CD4-positive, alpha-beta T cell treated with Interleukin-17A for 4 hours (primary cell): ENCODE measurements at regions not wholly inside any gene's neighbourhood (a gene's known extent, or its start where the extent isn't known, plus 50 kb on each side); places are given as distances from the start of the nearest gene placed in this dataset.

Experiments
- DNase-seq: peaks from one replicate; pipeline ENCODE4 v3.0.0-alpha.2; 2020; ENCODE audit warnings: mixed read lengths

DNA sequence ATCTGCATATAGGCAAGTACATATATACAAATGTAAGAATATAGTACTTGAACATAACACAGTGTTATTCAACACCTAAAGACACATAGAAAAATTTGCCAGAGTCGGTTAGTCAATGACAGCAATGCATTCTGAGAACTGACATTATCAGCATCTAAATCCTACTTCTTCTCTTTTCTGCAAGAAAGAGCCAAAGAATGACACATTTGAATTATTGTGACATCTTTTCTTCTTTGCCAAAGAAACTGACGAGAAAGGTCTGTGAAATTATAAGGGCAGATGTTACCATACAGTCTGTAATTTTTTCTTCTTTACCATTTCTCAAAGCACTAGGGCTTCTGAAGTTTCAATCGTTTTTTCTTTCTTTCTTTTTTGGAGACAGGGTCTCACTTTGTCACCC is 350.9 kb upstream of the NBEA start:
- no peak for DNase-seq

DNA sequence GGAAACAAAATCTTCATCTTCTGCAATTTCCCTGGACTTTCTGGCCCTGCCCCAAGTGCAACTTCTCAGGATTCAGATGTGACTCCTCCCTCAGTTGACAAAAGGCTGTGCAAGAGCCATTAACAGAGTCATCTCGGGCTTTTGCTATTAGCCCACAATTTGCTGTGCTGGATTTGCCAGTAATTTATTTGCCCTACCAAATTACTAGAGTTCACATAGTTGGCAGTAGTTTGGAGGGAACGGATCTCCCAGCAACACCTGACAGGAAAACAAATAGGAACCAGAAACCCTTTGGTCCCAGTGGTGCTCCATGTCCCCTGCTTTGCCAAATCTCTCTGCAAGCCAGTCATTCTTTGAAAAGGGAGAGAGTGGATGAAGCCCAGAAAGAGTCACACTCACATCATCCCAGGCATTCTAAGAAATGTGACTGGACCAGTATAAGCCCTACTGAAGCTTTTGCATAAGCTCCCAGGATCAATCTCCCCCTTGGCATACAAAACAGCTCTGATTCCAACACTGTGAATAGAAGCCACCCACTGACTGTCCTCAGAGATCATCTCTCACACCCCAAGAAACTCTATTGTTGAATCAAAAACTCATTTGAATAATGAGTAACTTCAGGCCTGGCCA is 350.1 kb upstream of the NBEA start:
- DNase-seq: no peak

DNA sequence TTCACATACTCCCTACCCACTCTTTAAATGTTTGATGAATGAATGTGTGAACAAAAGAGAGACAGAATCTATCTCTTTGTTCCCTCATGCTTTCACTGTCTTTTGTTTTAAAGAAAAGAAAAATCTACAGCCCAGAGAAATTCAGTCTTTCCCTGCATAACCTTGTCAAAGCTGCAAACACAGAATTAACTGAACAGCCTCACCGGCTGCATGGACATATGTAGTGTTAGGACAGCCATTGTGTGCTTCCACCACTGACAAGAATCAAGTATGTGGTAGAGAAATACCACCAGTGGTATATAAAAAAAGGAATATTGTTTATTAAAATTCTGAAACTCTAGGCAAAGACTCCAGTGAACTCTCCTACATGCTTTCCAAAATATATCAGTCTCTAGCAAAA is 348.4 kb upstream of the NBEA start:
- no peak for DNase-seq

DNA sequence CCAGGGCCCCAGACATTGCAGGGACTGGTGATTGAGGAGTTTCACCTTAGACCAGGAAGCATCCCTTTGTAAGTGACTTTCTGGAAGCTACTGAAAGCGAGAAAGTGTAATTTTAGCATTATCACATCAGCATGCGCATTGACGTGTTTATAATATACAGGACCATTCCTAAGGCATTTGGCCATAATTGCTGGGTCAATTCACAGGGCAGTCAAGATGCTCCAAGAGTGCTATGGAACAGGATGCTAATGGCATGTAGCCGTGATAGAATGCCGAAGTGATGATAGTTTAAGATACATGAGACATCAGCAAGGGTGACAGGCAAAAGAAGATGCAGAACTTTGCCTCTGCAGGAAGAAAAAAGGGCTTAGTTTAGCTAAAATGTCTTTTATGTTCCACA is 347.6 kb upstream of the NBEA start:
- DNase-seq: no peak

DNA sequence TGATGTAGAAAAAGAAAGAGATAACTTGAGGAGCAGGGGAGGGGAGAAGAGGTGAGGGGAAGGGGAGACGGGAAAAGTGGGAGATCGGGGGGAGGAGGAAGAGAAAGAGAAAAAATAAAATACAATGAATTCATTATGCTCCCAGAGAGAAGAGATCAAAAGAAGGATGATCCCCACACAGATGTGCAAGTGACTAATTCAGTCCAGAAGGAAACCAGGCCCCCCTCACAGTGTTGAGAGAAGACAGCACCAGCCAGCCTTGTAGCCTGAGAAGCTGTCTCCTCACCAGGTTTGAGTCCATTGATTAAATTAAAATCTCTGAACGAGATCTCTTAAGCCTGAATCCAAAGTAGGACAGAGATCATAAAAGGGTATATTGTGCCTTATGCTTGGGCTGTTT is 333.7 kb upstream of the NBEA start:
- no peak for DNase-seq

DNA sequence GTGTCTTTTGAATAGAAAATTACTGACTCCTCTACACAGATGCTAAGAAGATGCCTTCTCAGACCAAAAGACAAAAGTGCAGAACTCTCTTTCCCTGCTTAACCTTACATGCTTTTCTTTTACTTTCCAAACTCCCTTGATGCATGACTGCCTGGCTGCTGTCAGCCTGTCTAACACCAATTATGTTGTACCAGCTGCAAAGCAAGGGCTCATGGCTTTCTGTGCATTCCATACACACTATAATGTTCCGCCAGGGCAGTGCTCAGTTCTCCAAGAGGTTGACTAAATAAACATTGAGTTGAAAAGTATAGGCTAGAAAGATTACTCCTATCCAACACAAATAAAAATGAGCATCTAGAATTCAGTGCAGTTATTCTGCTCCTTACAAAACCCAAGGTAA is 330.4 kb upstream of the NBEA start:
- DNase-seq: no peak

DNA sequence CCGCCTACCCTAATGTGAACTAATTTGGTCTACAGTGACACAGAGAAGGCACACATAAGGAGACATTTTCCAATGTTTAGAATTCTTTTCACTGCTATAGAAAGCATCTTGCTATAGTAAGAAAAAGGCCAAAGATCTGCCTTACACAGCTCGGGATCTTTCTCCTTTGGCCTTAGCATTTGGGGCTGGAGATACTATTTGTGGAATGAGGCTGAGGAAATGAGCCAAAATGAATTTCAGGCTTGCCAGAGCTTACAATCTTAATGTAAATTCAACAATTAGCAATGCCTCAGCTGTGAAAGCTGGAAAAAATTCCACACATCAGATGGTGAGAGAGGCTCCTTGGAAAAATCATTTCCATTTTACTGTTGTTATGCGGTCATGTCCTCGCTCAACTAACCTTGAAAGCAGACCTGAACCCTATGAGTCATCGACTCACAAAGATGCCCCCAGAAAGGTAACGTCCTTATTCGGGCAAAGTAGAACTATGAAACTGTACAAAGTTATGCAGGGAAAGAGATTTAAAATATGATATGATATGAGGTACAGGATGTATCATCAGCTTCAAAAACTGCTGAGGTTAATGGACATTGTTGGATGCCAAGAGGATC is 324.5 kb upstream of the NBEA start:
- DNase-seq: no peak

DNA sequence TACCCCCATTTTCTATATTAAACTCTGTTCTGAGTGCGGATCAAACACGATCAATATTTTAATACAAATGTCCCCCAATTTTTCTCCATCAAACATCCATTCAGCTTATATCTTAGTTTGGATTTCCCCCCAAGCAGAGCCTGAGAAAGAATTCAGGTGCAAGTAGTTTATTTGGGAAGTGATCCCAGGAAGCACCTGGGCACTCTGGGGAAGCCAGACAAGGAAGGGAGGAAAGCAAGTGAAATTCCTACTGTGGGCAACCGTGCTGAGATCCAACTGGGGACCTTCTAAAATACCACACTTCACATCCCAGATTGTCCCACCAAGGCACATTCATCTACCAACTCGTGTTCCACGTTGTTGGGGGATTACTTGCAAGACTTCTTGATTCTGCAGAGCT is 323.4 kb upstream of the NBEA start:
- DNase-seq: no peak

DNA sequence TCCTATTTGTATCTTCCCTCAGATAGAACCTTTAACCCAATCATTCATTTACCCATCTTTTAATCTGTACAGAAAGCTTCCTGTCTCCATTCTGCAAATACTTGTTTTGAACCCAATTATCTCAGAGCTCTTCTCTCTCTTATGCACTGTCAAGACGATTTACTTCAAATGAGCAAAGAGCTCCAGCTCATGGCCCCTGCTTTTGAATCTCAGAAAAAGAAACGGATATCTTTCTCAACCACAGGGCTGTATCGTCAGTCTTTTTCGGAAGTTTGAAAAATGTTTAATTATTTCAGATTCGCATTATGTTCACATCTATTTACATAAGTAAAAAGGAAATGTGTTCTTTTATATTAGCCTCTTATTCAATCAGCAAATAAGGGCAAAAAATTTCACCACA is 322.7 kb upstream of the NBEA start:
- no peak for DNase-seq

DNA sequence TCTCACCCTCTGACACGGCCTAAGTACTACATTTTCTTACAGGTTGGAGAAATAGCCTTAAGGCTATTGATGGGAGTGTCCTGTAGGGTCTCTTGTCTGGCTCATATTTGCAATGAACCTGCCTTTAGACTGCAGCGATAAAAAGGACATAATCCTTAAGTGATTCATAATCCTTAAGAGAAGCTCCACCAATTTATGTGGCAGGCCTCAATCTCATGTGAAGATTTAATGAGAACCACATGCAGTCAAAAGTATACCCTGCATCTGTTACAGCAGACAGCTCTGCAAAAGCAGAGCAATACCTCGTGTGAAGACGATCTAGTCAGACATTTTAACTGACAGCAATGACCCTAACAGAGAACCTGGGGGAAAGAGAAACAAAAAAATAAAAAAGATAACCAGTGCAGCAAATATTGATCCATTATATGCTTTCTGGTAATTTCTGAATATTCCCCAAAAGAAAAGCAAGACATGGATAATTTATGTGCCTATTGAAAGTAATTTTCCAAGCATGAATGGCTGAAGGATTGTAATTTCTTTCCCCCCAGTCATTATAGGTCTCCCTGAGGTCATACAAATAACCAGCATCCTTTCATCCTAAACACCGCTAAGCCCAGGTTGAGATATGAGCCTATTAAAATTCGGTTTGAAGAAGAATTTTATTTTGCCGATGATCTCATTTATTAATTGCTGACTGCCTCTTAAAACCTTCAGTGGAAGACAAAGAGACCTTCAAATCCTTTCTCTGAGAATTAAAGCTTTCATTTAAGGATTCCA is 321.8 kb upstream of the NBEA start:
- DNase-seq: no peak

DNA sequence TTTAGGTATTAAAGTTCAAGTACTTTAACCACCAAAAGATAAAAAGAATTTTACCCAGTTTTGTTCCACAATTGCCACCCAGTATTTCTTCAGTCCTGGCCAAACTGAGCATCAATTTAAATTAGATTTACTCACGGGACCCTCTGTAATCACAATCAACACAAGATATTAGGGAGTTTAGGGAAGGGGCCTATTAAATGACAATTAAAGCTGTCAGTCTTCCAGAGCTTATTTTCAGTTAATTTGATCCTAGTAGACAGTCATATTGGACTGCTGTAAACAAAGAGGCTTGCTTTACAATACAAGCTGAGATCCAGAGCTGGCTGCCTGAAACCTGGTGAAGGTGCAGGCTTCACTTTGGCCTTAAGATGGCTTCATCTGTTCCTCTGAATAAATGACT is 321.2 kb upstream of the NBEA start:
- no peak for DNase-seq

DNA sequence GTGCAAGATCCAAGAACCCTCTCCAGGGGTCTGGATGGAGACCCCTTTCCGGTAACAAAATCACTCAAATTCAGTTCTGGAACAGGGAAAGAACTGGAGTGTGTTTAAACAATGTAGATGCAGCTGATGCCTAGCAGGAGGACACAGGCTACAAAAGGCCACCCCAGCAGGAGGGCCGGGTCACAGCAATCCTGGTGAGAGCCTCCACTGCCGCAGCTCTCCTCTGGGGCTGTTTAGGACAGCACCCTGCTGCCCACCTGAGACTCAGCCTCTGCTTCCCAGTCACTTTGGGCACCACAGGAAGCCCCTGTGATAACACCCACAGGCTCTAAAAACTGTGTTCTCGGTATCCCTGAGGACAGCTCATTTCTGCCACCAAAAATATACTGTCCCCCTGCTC is 318.7 kb upstream of the NBEA start:
- no peak for DNase-seq

DNA sequence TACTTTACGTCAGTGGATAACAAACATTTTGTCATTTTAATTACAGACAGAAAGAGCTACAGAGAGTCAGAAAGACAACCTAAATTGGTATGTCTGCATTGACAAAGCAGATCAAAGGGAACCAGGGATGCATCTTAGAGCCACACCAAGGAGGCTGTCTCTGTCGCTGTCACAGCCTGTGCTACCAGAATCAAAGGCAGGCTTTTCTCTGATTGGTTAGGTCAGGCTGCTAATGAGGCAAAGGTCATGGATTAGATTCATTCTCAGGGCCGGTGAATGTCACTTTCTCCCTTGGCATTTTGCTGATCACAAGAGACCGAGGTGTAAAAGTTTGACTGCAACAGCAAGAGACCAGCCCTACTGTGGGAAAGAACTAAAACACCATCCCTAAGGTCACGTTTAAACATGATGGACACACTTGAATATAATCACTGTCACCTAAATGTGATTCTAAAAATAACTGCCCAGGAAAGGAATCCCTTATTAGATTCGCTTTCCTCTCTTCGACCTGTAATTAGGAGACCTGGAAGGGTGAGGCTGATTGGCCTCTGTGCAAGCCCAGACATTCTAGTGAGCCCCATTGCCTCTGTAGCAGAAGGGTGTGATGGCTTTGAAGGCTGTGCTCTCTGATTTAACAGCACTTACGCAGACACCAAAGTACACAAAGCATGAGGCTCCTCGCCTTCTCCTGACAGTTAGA is 314.4 kb upstream of the NBEA start:
- no peak for DNase-seq

DNA sequence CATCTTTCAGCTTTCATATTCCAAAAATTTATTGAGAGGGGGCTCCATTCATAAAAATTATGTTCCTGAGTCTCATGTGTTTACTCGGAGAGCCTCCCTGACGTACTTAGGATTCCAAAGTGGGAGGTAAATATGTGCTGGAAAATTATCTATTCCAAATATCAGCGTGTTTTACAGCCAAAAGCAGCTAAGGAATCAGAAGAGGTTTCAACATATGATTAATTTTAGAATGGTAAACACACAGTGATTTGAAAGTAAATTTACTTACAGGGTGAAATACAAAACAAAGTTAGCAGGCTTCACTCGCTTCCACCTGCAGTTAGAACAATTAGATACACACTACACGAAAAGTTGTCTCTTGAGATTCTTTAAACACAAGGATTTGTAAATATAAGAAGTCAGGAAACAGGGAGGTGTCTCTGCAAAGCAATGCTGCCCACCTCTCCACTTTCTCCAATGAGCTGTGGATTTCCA is 313.8 kb upstream of the NBEA start:
- no peak for DNase-seq

DNA sequence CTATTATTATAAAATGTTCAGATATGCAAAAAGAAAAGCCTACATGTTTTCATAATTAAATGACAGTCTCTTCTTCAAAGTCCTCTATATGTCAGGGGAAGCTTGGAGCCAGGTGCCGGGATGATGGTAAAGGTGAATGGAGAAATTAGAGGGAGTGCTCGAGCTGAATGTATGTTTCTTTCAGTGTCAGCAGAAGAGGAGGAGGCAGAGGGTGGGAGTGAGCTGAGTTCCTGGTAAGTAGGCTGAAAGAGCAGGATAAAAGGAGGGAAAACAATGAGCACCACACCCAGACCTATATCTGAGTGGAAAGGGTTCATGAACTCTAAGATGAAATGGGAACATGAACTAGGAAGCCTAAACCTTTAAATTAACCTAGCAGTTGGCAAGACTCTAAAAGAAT is 307.6 kb upstream of the NBEA start:
- DNase-seq: no peak

DNA sequence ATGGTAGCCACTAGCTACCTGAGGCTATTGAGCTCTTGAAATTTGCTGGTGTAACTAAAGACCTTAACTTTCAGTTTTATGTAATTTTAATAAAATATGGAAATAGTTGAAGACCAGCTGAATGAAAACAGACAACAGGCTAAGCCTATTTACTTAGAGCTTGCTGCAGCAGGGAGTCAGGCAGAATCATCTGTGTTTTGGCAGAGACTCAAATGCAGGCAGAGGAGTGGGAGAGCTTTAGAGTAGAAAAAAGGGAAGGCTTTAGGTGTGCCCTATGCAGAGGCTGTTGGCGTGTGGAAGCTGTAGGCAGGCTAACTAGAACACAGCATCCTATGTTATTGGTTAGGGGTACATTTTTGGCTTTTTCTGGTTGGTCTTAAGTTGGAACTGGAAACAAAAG is 304.9 kb upstream of the NBEA start:
- no peak for DNase-seq

DNA sequence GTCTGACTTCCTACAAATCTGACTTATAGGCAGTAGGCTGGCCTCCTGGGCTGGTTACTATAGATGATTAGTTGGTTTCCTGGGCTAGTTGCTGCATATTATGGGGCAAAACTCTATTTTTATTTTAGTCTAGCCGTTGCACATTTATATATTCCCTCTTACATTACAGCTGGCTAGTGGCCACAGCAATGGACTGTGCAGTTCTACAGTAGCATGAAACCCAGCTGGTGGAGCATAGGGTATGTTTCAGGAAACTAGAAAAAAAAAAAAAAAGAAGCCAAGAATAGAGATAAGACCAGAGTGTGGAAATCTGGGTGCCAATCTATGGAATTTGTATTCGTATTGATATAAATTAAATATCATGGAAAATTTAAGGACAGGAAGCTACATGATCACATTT is 304.4 kb upstream of the NBEA start:
- DNase-seq: no peak

DNA sequence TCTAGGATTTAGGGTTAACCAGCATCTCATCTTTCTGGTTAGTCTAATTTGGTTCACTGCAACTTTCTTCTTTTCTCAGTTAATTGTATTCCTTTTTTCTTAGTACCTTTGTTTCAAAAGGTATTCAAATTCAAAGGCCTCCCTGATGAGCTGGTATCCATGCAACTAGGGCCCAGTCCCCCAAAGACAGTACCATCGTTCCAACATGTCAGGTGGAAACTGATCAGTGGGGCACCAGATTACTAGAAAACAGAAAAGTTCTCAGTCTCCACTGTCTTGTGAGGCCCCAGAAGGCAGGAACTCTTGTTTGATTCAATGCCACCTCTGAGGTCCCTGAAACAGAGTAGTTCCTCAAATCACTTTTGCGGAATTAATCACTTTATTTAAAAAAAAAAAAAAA is 303.2 kb upstream of the NBEA start:
- DNase-seq: no peak

DNA sequence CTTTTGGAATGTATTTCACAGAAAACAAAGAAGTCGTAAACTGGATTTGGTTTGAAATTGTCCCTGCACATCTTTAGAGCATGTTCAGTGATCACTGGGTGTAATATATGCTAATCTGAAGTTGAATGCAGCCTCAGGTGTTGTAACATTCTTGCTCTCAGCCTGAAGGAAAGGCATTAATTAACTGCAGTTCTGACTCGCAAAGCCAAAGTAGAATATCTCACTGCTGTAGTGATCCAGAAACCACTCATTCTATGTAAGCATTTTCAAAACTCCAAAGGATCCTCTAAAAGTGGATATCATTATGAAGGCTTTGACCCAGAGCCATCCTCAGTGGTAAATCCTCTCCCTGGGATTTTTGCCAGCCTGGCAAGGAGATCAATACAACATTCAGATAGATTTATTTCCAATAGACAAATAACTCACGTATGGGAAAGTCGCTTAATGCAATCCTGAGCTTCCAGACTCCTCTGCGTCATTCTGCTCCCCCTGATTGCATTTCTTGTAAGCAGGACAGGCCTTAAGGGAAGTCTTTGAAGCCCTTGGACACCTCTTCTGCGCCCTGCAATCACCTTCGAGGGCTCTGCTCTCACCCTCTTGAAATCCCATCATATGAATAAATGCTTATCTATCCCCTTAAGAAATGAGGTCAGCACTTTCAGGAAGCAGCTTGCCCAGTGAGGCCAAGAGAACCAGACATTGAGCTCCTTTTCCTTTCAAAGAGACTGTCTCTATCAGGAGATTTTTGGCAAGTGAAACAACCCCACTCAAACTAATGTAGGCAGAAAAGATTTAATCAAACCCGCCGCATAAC is 301.7 kb upstream of the NBEA start:
- no peak for DNase-seq

DNA sequence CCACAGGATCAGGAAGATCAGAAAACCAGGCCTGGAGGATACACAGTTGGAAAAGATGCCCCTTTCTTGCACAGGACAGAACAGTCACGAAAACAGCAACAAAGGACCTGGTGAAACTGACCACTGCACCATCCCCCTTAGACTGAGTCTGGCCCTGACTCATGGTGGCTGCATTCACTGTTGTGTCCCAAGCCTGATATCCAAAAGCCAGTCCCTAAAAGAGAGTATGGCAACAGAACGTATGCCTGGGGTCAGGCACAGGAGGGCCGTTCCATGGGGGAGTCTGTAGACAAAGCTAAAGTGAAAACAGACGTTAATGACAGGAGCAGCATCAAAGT is 301.1 kb upstream of the NBEA start:
- DNase-seq: no peak

DNA sequence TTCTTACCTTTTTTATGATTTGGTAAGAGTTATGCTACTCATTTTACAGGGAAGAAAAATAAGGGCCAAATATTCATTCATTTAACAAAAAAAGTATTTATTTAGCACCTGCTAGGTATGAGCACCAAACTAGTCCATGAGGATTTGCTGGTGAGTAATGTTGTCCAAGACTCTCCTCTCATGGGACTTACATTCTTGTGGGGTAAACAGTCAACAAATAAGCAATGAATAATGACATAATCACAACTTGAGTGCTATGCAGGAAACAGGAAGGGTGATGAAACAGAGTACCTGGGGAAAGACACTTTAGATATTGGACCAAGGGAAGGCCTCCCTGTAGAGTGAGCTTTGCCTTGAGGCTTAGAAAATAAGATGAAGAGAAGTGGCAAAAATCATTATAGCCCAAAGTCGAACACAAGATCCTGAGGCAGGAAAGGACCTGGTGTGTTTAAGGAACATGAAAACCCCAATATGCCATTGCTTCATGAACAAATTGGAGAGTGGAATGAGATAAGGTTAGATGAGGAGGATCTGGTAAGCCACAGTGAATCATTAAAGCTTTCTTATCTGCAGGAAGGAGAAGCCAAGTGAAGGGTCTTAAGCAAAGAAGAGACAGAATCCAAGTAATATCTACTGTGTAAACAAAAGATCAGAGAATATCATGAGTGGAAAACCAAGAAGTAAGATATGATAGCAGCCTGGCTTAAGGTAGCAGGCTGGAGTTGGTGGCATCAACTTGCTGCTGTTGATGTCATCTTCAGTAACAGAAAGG is 294.5 kb upstream of the NBEA start:
- no peak for DNase-seq

DNA sequence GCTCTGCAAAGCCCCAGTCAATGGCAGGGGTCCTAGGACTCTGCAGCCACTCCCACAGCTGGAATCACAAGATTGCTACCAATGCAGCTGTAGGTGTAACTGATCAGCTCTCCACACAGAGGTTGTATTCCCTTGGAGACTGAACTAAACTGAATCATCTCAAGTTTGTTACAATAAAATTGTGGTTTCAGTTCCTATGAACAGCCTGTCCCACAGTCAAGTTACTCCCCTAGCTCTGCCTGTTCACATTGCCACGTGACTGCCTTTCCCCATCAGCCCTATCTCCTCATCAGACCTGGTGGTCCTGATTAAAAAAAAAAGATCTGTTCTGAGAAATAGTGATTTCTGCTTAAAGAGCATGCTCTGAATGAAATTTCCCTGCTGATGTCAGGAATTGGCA is 287.9 kb upstream of the NBEA start:
- no peak for DNase-seq
